ENCODE measurements at regions not wholly inside any gene's neighbourhood (a gene's known extent, or its start where the extent isn't known, plus 50 kb on each side); places are given as distances from the start of the nearest gene placed in this dataset.

DNA sequence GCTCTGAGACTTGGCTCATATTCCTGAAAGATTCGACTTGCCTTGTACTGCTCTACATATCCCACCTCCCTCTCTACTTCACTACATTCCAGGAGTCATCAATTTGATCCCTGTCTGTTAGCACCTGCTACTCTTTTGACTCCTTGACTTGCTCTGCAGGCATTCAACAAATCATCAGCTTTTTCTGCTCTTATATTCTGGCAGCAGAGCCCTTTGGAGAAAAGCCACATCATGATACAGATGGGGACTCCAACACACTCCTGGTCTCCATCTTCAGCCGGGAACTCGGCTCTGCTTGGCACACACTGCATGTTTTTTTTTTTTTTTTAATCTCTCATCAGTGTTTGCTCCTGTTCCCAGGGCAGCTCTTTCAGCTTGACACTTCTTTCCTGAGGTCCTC, 293.2 kb upstream of the LCORL start:
- no peaks in the 10 kb centered on the region for H3K4me1 ChIP-seq (ENCODE audit: control insufficient read depth in 2 of 2, insufficient read depth in 2 of 2, low read length in 2 of 2)
- H3K4me3 ChIP-seq (ENCODE audit: low read length in 2 of 2): no peak overlapping the region

GRCh38 chr4:18297684-18298083, 276.1 kb upstream of the LCORL start:
- no peaks in the 10 kb centered on the region for H3K36me3 ChIP-seq (ENCODE audit: control insufficient read depth in 2 of 2, insufficient read depth in 2 of 2, low read length in 2 of 2)
- H3K9me3 ChIP-seq (ENCODE audit: control insufficient read depth in 2 of 2, low read length in 2 of 2): no peaks in the 10 kb centered on the region
- H3K9ac ChIP-seq (ENCODE audit: low read depth in 1 of 2, low read length in 2 of 2): no peak overlapping the region
- H3K27me3 ChIP-seq (ENCODE audit: control insufficient read depth in 2 of 2, insufficient read depth in 2 of 2, low read length in 2 of 2): no peaks in the 10 kb centered on the region
- no peak overlapping the region for H3K27ac ChIP-seq (ENCODE audit: low read depth in 2 of 2, low read length in 2 of 2)
- H3K4me1 ChIP-seq (ENCODE audit: control insufficient read depth in 2 of 2, insufficient read depth in 2 of 2, low read length in 2 of 2): no peaks in the 10 kb centered on the region
- H3K4me3 ChIP-seq (ENCODE audit: low read length in 2 of 2): no peak overlapping the region

More for the DNA sequence above, 293.2 kb upstream of the LCORL start:
- H3K9me3 ChIP-seq (ENCODE audit: control insufficient read depth in 2 of 2, low read length in 2 of 2): no peaks in the 10 kb centered on the region
- H3K36me3 ChIP-seq (ENCODE audit: control insufficient read depth in 2 of 2, insufficient read depth in 2 of 2, low read length in 2 of 2): no peaks in the 10 kb centered on the region
- H3K27me3 ChIP-seq (ENCODE audit: control insufficient read depth in 2 of 2, insufficient read depth in 2 of 2, low read length in 2 of 2): no peaks in the 10 kb centered on the region
- H3K27ac ChIP-seq (ENCODE audit: low read depth in 2 of 2, low read length in 2 of 2): no peak overlapping the region
- H3K9ac ChIP-seq (ENCODE audit: low read depth in 1 of 2, low read length in 2 of 2): no peak overlapping the region

DNA sequence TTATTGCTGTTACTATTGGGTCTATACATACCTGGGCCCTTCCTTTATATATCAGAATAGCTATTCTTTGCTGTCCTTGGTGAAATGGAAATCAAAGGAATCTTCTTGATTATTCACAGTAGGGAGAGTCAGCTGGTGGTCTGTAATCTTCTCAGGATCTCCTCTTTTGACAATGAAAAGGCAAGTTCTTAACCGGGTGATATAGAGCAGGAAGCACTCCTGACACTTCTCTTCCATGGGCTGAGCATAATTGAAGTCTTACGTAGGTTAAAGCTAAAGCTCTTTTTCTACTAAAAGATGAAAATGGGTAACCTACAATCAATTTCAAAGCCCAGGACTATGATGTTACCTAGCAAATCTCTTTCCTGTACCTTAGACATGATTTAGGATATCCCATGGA, 274.9 kb upstream of the LCORL start:
- H3K4me1 ChIP-seq (ENCODE audit: control insufficient read depth in 2 of 2, insufficient read depth in 2 of 2, low read length in 2 of 2): no peaks in the 10 kb centered on the region
- no peaks in the 10 kb centered on the region for H3K36me3 ChIP-seq (ENCODE audit: control insufficient read depth in 2 of 2, insufficient read depth in 2 of 2, low read length in 2 of 2)
- no peak overlapping the region for H3K9ac ChIP-seq (ENCODE audit: low read depth in 1 of 2, low read length in 2 of 2)

GRCh38 chr4:18294846-18295245, 273.3 kb upstream of the LCORL start:
- Histone ChIP-seq H3K4me1 (ENCODE audit: control insufficient read depth in 2 of 2, insufficient read depth in 2 of 2, low read length in 2 of 2) (no peaks in the 10 kb centered on the region), H3K27me3 (ENCODE audit: control insufficient read depth in 2 of 2, insufficient read depth in 2 of 2, low read length in 2 of 2) (no peaks in the 10 kb centered on the region), H3K9ac (ENCODE audit: low read depth in 1 of 2, low read length in 2 of 2) (no peak overlapping the region), H3K36me3 (ENCODE audit: control insufficient read depth in 2 of 2, insufficient read depth in 2 of 2, low read length in 2 of 2) (no peaks in the 10 kb centered on the region), H3K9me3 (ENCODE audit: control insufficient read depth in 2 of 2, low read length in 2 of 2) (no peaks in the 10 kb centered on the region), H3K4me3 (ENCODE audit: low read length in 2 of 2) (no peak overlapping the region), H3K27ac (ENCODE audit: low read depth in 2 of 2, low read length in 2 of 2) (no peak overlapping the region)

More for the DNA sequence above, 274.9 kb upstream of the LCORL start:
- H3K27me3 ChIP-seq (ENCODE audit: control insufficient read depth in 2 of 2, insufficient read depth in 2 of 2, low read length in 2 of 2): no peaks in the 10 kb centered on the region
- H3K27ac ChIP-seq (ENCODE audit: low read depth in 2 of 2, low read length in 2 of 2): no peak overlapping the region
- no peaks in the 10 kb centered on the region for H3K9me3 ChIP-seq (ENCODE audit: control insufficient read depth in 2 of 2, low read length in 2 of 2)
- no peak overlapping the region for H3K4me3 ChIP-seq (ENCODE audit: low read length in 2 of 2)

- no peaks in the 10 kb centered on the region for H3K4me1 ChIP-seq (ENCODE audit: control insufficient read depth in 2 of 2, insufficient read depth in 2 of 2, low read length in 2 of 2)
These were observed 272.5 kb upstream of the LCORL start for GRCh38 chr4:18294021-18294420.

DNA sequence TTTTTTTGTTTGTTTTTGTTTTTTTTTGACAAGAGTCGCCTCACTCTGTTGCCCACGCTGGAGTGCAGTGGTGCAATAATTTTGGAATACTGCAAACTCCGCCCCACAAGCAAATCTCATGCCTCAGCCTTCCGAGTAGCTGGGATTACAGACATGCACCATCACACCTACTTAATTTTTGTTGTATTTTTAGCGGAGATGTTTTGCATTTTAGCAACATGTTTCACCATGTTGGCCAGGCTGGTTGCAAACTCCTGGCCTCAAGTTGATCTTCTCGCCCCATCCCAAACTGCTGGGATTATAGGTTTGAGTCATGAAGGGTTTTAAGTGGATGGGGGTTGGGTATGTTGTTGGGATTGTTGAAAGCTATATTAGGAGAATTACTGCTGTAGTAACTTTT, 270.9 kb upstream of the LCORL start:
- H3K27me3 ChIP-seq (ENCODE audit: control insufficient read depth in 2 of 2, insufficient read depth in 2 of 2, low read length in 2 of 2): no peaks in the 10 kb centered on the region
- H3K4me3 ChIP-seq (ENCODE audit: low read length in 2 of 2): no peak overlapping the region
- H3K36me3 ChIP-seq (ENCODE audit: control insufficient read depth in 2 of 2, insufficient read depth in 2 of 2, low read length in 2 of 2): no peaks in the 10 kb centered on the region
- no peak overlapping the region for H3K27ac ChIP-seq (ENCODE audit: low read depth in 2 of 2, low read length in 2 of 2)
- no peaks in the 10 kb centered on the region for H3K9me3 ChIP-seq (ENCODE audit: control insufficient read depth in 2 of 2, low read length in 2 of 2)
- H3K4me1 ChIP-seq (ENCODE audit: control insufficient read depth in 2 of 2, insufficient read depth in 2 of 2, low read length in 2 of 2): no peaks in the 10 kb centered on the region
- H3K9ac ChIP-seq (ENCODE audit: low read depth in 1 of 2, low read length in 2 of 2): no peak overlapping the region

More at GRCh38 chr4:18294021-18294420, 272.5 kb upstream of the LCORL start:
- Histone ChIP-seq H3K4me3 (ENCODE audit: low read length in 2 of 2) (no peak overlapping the region), H3K36me3 (ENCODE audit: control insufficient read depth in 2 of 2, insufficient read depth in 2 of 2, low read length in 2 of 2) (no peaks in the 10 kb centered on the region), H3K27ac (ENCODE audit: low read depth in 2 of 2, low read length in 2 of 2) (no peak overlapping the region), H3K27me3 (ENCODE audit: control insufficient read depth in 2 of 2, insufficient read depth in 2 of 2, low read length in 2 of 2) (no peaks in the 10 kb centered on the region), H3K9ac (ENCODE audit: low read depth in 1 of 2, low read length in 2 of 2) (no peak overlapping the region), H3K9me3 (ENCODE audit: control insufficient read depth in 2 of 2, low read length in 2 of 2) (no peaks in the 10 kb centered on the region)

- Histone ChIP-seq H3K27me3 (ENCODE audit: control insufficient read depth in 2 of 2, insufficient read depth in 2 of 2, low read length in 2 of 2) (no peaks in the 10 kb centered on the region), H3K27ac (ENCODE audit: low read depth in 2 of 2, low read length in 2 of 2) (no peak overlapping the region)
These were observed 270.4 kb upstream of the LCORL start for GRCh38 chr4:18291981-18292380.

DNA sequence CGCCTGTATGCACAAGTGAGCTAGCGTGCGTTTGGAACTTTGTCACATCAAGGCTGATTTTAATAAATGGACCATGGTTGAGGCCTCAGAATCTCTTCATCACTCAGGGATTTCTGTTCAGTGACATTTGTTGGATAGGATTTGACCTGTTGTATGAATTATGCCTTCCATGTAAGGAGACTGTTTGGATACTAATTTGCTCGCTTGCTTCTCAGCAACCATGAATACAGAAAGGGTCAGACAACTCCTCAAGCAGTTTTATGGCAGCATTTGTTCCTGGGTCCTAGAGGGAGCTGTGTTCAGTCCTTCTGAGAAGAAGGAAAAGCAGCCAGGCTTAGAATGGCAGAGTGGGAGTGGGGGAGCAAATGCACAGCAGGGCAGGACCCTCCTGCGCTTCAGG, 269.7 kb upstream of the LCORL start:
- Histone ChIP-seq H3K27me3 (ENCODE audit: control insufficient read depth in 2 of 2, insufficient read depth in 2 of 2, low read length in 2 of 2) (no peaks in the 10 kb centered on the region), H3K4me3 (ENCODE audit: low read length in 2 of 2) (no peak overlapping the region), H3K27ac (ENCODE audit: low read depth in 2 of 2, low read length in 2 of 2) (no peak overlapping the region), H3K4me1 (ENCODE audit: control insufficient read depth in 2 of 2, insufficient read depth in 2 of 2, low read length in 2 of 2) (no peaks in the 10 kb centered on the region), H3K9me3 (ENCODE audit: control insufficient read depth in 2 of 2, low read length in 2 of 2) (no peaks in the 10 kb centered on the region), H3K36me3 (ENCODE audit: control insufficient read depth in 2 of 2, insufficient read depth in 2 of 2, low read length in 2 of 2) (no peaks in the 10 kb centered on the region), H3K9ac (ENCODE audit: low read depth in 1 of 2, low read length in 2 of 2) (no peak overlapping the region)

More at GRCh38 chr4:18291981-18292380, 270.4 kb upstream of the LCORL start:
- Histone ChIP-seq H3K4me3 (ENCODE audit: low read length in 2 of 2) (no peak overlapping the region), H3K4me1 (ENCODE audit: control insufficient read depth in 2 of 2, insufficient read depth in 2 of 2, low read length in 2 of 2) (no peaks in the 10 kb centered on the region), H3K9ac (ENCODE audit: low read depth in 1 of 2, low read length in 2 of 2) (no peak overlapping the region), H3K9me3 (ENCODE audit: control insufficient read depth in 2 of 2, low read length in 2 of 2) (no peaks in the 10 kb centered on the region), H3K36me3 (ENCODE audit: control insufficient read depth in 2 of 2, insufficient read depth in 2 of 2, low read length in 2 of 2) (no peaks in the 10 kb centered on the region)

DNA sequence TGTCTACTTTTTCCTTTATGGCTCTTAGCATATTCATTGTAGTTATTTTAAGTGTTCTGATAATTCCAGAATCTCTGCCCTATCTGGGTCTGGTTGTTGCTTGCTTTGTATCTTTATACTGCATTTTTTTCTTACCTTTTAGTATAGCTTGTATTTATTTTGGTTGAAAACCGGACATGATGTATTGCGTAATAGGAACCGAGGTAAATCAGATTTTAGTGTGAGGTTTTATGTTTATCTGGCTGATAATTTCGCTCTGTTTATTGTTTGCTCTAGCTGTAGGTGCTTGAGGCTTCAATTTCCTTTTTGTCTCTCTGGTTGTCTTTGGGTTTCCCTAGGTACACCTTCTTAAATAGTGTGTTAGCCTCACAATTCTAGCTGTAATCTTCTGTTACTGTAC, 263.8 kb upstream of the LCORL start:
- H3K9ac ChIP-seq (ENCODE audit: low read depth in 1 of 2, low read length in 2 of 2): no peak overlapping the region
- no peaks in the 10 kb centered on the region for H3K36me3 ChIP-seq (ENCODE audit: control insufficient read depth in 2 of 2, insufficient read depth in 2 of 2, low read length in 2 of 2)
- H3K27me3 ChIP-seq (ENCODE audit: control insufficient read depth in 2 of 2, insufficient read depth in 2 of 2, low read length in 2 of 2): no peaks in the 10 kb centered on the region
- no peak overlapping the region for H3K4me3 ChIP-seq (ENCODE audit: low read length in 2 of 2)
- no peak overlapping the region for H3K27ac ChIP-seq (ENCODE audit: low read depth in 2 of 2, low read length in 2 of 2)
- no peaks in the 10 kb centered on the region for H3K4me1 ChIP-seq (ENCODE audit: control insufficient read depth in 2 of 2, insufficient read depth in 2 of 2, low read length in 2 of 2)
- no peaks in the 10 kb centered on the region for H3K9me3 ChIP-seq (ENCODE audit: control insufficient read depth in 2 of 2, low read length in 2 of 2)

DNA sequence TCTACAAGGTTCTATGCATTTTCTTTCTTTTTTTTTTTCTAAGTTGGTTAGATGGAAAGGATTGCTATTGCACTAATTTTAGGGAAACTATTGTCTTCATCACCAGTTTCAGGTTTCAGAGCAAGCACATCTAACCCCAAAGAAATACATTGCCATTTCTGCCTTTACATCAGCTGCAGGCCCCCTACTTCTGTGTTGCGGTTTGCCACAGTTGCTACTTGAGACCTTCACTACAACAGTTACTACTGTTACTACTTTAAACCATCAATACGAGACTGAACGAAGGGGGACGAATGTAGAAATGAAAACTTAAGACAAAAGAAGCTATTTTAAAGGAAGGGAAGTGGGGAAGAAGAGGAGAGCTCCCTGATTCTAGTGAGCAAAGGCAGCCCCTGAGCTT, 256.7 kb upstream of the LCORL start:
- Histone ChIP-seq H3K4me3 (ENCODE audit: low read length in 2 of 2) (no peak overlapping the region), H3K27me3 (ENCODE audit: control insufficient read depth in 2 of 2, insufficient read depth in 2 of 2, low read length in 2 of 2) (no peaks in the 10 kb centered on the region), H3K9me3 (ENCODE audit: control insufficient read depth in 2 of 2, low read length in 2 of 2) (no peaks in the 10 kb centered on the region), H3K4me1 (ENCODE audit: control insufficient read depth in 2 of 2, insufficient read depth in 2 of 2, low read length in 2 of 2) (no peaks in the 10 kb centered on the region), H3K27ac (ENCODE audit: low read depth in 2 of 2, low read length in 2 of 2) (no peak overlapping the region), H3K36me3 (ENCODE audit: control insufficient read depth in 2 of 2, insufficient read depth in 2 of 2, low read length in 2 of 2) (no peaks in the 10 kb centered on the region), H3K9ac (ENCODE audit: low read depth in 1 of 2, low read length in 2 of 2) (no peak overlapping the region)

- Histone ChIP-seq H3K27me3 (ENCODE audit: control insufficient read depth in 2 of 2, insufficient read depth in 2 of 2, low read length in 2 of 2) (no peaks in the 10 kb centered on the region), H3K4me3 (ENCODE audit: low read length in 2 of 2) (no peak overlapping the region), H3K36me3 (ENCODE audit: control insufficient read depth in 2 of 2, insufficient read depth in 2 of 2, low read length in 2 of 2) (no peaks in the 10 kb centered on the region), H3K9me3 (ENCODE audit: control insufficient read depth in 2 of 2, low read length in 2 of 2) (no peaks in the 10 kb centered on the region), H3K27ac (ENCODE audit: low read depth in 2 of 2, low read length in 2 of 2) (no peak overlapping the region), H3K4me1 (ENCODE audit: control insufficient read depth in 2 of 2, insufficient read depth in 2 of 2, low read length in 2 of 2) (no peaks in the 10 kb centered on the region), H3K9ac (ENCODE audit: low read depth in 1 of 2, low read length in 2 of 2) (no peak overlapping the region)
These were observed 241.3 kb upstream of the LCORL start for GRCh38 chr4:18262832-18263231.

All from mucosa of rectum (tissue), 2 donors.